GM10266 (cell line): ENCODE measurements at regions not wholly inside any gene's neighbourhood (a gene's known extent, or its start where the extent isn't known, plus 50 kb on each side); places are given as distances from the start of the nearest gene placed in this dataset.

Experiments used
- DNase-seq: peaks from one replicate; pipeline ENCODE4 v3.0.0; 2012; ENCODE audit errors: extremely low spot score
- CTCF ChIP-seq: IDR thresholded peaks from 2 replicates; pipeline ENCODE4 v1.5.1; 2012; ENCODE audit warnings: mild to moderate bottlenecking, low read depth; ENCODE audit not compliant: control insufficient read depth, insufficient read depth; ENCODE audit errors: missing control alignments

- DNase-seq = no peak
- TF ChIP-seq CTCF = no peak
These were observed 154.1 kb downstream of the ZBTB18 start for GRCh38 chr1:244205171-244205570.

- no peak for TF ChIP-seq CTCF
- DNase-seq = no peak
These were observed 154.8 kb downstream of the ZBTB18 start for GRCh38 chr1:244205906-244206305.

GRCh38 chr1:244207042-244207934 is 156.2 kb downstream of the ZBTB18 start:
- TF ChIP-seq CTCF = no peak

GRCh38 chr1:244207935-244208244 is 156.8 kb downstream of the ZBTB18 start:
- no peak for TF ChIP-seq CTCF
- no peak for DNase-seq

More at GRCh38 chr1:244207042-244207934, 156.2 kb downstream of the ZBTB18 start:
- DNase-seq = no peak

- TF ChIP-seq CTCF = no peak
- peak; percentile 36 for DNase-seq
These were observed 158.9 kb downstream of the ZBTB18 start for GRCh38 chr1:244209955-244210354.

- DNase-seq = peak; percentile 29
- peak; percentile 43 for TF ChIP-seq CTCF
These were observed 159.9 kb downstream of the ZBTB18 start for GRCh38 chr1:244210884-244211558.

- no peak for DNase-seq
- no peak for TF ChIP-seq CTCF
These were observed 160.5 kb downstream of the ZBTB18 start for GRCh38 chr1:244211559-244211944.
